ENCODE measurements at regions not wholly inside any gene's neighbourhood (a gene's known extent, or its start where the extent isn't known, plus 50 kb on each side); places are given as distances from the start of the nearest gene placed in this dataset.

DNA sequence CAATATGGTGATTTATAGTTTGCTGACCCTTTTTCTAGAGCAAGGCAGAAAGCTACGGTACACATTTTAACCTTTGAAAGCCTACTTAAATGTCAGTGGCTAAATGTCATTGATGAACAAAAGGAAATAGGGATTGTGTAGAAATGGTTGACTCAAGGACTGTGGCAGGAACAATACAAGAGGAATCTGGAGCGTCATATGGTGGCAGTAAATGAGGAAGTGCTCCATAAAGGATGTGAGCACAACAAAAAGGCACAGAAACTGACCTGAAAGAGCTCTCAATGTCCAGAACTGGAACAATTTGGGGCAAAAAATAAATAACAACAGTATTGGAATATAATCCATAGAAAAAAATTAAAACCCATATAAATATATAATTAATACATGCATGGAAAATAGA, 443.9 kb upstream of the VRK2 start:
- Histone ChIP-seq H3K36me3 (ENCODE audit: control insufficient read depth, insufficient read depth, low read length) (no peaks in the 10 kb centered on the region), H3K4me3 (ENCODE audit: low read depth, low read length) (no peak overlapping the region), H3K27me3 (ENCODE audit: control insufficient read depth, insufficient read depth, low read length) (no peaks in the 10 kb centered on the region)
- TF ChIP-seq, protein P1, sequence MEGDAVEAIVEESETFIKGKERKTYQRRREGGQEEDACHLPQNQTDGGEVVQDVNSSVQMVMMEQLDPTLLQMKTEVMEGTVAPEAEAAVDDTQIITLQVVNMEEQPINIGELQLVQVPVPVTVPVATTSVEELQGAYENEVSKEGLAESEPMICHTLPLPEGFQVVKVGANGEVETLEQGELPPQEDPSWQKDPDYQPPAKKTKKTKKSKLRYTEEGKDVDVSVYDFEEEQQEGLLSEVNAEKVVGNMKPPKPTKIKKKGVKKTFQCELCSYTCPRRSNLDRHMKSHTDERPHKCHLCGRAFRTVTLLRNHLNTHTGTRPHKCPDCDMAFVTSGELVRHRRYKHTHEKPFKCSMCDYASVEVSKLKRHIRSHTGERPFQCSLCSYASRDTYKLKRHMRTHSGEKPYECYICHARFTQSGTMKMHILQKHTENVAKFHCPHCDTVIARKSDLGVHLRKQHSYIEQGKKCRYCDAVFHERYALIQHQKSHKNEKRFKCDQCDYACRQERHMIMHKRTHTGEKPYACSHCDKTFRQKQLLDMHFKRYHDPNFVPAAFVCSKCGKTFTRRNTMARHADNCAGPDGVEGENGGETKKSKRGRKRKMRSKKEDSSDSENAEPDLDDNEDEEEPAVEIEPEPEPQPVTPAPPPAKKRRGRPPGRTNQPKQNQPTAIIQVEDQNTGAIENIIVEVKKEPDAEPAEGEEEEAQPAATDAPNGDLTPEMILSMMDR (IDR thresholded peaks at IDR 0.05; ENCODE audit: insufficient read depth, low read length, poor library complexity, severe bottlenecking) = no peak
- no peak for DNase-seq (ENCODE audit: low read depth)

DNA sequence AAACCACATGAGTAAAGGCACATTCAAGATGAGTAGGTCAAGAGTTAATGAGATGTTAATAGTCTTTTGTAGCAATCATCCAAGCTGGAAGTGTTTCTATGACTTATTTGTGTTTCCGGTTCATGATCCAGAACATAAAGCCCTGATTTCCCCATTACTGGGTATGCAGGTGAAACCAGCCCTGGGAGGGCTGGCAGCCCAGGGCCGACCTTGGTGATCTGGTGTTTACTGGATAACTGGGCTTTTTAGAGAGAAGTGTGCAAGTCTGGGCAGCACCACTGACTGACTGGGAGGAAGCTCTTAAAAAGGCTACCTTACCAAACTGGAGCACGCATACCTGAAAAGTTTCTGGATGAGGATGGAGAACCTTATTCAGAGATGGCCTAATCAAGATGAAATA, 431.6 kb upstream of the VRK2 start:
- H3K4me3 ChIP-seq (ENCODE audit: low read depth, low read length) = no peak overlapping the region
- no peak for DNase-seq (ENCODE audit: low read depth)
- H3K27me3 ChIP-seq (ENCODE audit: control insufficient read depth, insufficient read depth, low read length) = no peaks in the 10 kb centered on the region
- no peaks in the 10 kb centered on the region for H3K36me3 ChIP-seq (ENCODE audit: control insufficient read depth, insufficient read depth, low read length)
- TF ChIP-seq, protein P1 (IDR thresholded peaks at IDR 0.05; ENCODE audit: insufficient read depth, low read length, poor library complexity, severe bottlenecking) = no peak

DNA sequence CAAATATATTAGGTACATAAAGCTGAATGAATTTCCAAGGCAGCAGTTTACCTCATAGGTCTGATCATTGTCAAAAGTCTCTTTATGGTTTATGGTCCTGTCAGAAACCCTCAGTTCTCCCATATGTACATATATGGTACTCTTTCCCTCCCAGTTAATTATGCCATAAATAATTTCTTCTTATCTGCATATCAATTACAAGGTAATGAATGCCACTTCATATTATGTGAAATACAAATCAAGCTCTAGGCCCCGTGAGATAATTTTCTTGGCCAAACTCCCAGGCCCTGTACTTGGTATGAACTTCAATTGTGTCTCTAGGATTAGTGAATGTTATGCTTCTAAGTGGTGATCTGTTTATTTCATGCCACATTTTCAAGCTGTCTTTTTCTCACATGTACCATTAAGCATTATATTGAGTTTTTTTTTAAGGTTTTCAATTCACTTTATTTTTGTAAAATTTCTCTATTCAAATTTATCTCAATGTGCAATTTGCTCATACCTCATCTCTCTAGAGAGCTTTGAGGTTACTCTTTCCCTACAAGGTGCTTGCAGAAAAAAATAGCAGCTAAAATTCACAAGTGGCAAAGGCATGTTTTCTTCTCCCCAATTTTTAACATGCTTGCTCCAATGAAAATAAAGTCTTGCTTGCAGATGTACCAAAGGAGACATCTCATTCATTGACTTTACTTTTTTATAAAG, 430.6 kb upstream of the VRK2 start:
- no peaks in the 10 kb centered on the region for H3K27me3 ChIP-seq (ENCODE audit: control insufficient read depth, insufficient read depth, low read length)
- no peak for DNase-seq (ENCODE audit: low read depth)
- no peak overlapping the region for H3K4me3 ChIP-seq (ENCODE audit: low read depth, low read length)
- TF ChIP-seq, protein P1 (IDR thresholded peaks at IDR 0.05; ENCODE audit: insufficient read depth, low read length, poor library complexity, severe bottlenecking) = no peak
- H3K36me3 ChIP-seq (ENCODE audit: control insufficient read depth, insufficient read depth, low read length) = no peaks in the 10 kb centered on the region

DNA sequence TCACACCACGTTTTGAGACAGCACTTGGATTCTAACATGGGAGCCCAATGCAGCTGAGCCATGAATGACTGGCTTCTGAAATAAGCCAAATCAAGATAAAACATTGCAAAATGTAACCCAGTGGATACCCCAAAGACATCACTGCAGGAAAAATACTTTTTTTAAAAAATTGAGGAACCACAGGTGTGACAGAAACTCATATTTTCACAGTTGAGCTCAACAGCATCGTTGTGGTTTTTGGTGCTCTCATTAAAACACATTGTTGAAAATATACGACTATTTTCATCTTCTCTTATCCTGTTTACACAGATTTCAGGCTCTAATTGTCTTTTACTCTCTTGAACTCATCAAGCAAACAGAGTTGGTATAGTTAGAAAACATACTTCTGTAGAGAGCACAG, 429.3 kb upstream of the VRK2 start:
- no peak for DNase-seq (ENCODE audit: low read depth)
- TF ChIP-seq, protein P1 (IDR thresholded peaks at IDR 0.05; ENCODE audit: insufficient read depth, low read length, poor library complexity, severe bottlenecking) = no peak
- Histone ChIP-seq H3K36me3 (ENCODE audit: control insufficient read depth, insufficient read depth, low read length) (no peaks in the 10 kb centered on the region), H3K27me3 (ENCODE audit: control insufficient read depth, insufficient read depth, low read length) (no peaks in the 10 kb centered on the region), H3K4me3 (ENCODE audit: low read depth, low read length) (no peak overlapping the region)

DNA sequence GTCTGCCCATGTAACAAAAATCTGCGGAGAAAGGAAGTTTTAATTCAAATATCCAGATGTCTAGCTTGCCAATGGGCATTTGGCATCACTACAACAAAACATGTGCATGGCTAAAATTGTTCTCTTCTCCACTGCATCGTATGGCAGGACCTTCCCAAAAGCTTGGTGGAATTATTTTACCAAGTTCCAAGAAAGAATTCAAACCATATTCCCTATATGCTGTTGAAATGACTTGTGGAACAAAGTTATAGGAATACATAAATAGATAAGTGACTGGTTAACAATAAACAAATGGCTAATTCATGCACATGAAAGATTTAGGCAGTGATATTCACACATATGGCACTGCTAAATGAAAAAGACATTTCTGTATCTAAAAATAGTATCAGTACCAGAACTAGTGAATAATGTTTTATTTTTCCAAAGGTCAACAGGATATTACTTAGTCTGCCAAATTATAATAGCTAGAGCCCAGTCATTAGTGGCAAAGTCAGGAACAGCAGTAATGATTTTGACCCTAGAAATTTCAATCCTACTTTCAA, 425.4 kb upstream of the VRK2 start:
- TF ChIP-seq, protein P1 (IDR thresholded peaks at IDR 0.05; ENCODE audit: insufficient read depth, low read length, poor library complexity, severe bottlenecking) = no peak
- DNase-seq (ENCODE audit: low read depth) = no peak
- Histone ChIP-seq H3K4me3 (ENCODE audit: low read depth, low read length) (no peak overlapping the region), H3K27me3 (ENCODE audit: control insufficient read depth, insufficient read depth, low read length) (no peaks in the 10 kb centered on the region), H3K36me3 (ENCODE audit: control insufficient read depth, insufficient read depth, low read length) (no peaks in the 10 kb centered on the region)

DNA sequence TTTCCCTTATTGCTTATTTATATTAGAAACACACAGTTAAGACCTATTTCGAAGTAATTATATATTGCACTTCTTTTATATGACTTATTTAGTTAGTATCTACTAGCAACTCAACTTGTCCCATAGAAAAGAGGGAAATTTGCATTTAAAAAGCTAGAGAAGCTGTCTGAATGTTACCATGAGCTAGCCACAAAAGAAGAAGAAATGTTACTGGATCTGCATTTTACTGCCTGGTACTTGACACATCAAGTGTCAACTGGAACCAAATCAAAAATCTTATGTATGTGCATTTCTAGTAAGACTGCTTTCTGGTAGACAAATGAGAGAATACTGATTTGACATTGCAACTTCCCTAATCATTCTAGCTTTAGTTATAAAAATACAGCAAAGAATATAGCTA, 424.6 kb upstream of the VRK2 start:
- DNase-seq (ENCODE audit: low read depth) = no peak
- Histone ChIP-seq H3K4me3 (ENCODE audit: low read depth, low read length) (no peak overlapping the region), H3K36me3 (ENCODE audit: control insufficient read depth, insufficient read depth, low read length) (no peaks in the 10 kb centered on the region), H3K27me3 (ENCODE audit: control insufficient read depth, insufficient read depth, low read length) (no peaks in the 10 kb centered on the region)
- TF ChIP-seq, protein P1 (IDR thresholded peaks at IDR 0.05; ENCODE audit: insufficient read depth, low read length, poor library complexity, severe bottlenecking) = no peak
